HG03045 (cell line): ENCODE measurements at regions not wholly inside any gene's neighbourhood (a gene's known extent, or its start where the extent isn't known, plus 50 kb on each side); places are given as distances from the start of the nearest gene placed in this dataset.

Source experiments
- ATAC-seq: cut with Tn5 transposase; IDR thresholded peaks from one replicate; pipeline ENCODE4 v1.9.1; 2021; ENCODE audit warnings: mild to moderate bottlenecking, moderate library complexity; ENCODE audit not compliant: unreplicated experiment

DNA sequence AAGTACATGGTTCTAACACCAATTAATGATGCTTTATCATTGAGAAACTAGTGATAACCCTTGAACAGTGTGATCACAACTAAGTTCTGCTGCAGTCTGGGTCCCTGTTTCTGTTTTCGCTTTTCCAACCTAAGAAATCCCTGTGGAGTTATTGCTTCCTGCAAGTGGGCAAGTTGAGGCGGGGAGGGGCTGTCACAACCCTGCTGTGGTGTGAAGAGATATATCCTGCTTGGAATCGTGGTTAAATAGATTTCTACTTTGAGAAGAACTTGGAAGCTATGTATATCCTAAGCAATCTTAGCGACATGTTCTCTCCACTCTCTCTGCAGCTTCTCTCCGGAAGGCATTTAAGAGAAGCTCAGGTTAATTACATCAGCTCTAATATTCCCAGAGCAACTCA lies 1223.6 kb downstream of the EPHA7 start:
- ATAC-seq = no peak

DNA sequence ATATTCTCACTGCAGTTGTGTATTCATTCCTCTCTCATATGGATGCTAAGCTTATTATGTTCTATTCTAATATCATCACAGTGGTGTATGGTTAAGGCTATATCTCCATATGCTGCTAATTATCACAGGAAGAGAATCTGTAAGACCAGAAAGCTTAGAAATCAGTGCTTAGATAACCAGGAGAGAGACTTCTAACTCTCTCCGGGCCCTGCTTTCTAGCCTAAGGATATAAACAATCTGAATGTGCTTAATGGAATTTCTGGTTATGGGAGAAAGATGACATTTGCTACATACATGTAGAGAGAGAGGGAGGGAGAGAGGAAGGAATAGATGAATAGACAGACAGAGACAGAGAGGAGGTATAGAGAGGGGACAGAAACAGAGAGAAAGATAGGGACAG lies 1231.3 kb downstream of the EPHA7 start:
- no peak for ATAC-seq

DNA sequence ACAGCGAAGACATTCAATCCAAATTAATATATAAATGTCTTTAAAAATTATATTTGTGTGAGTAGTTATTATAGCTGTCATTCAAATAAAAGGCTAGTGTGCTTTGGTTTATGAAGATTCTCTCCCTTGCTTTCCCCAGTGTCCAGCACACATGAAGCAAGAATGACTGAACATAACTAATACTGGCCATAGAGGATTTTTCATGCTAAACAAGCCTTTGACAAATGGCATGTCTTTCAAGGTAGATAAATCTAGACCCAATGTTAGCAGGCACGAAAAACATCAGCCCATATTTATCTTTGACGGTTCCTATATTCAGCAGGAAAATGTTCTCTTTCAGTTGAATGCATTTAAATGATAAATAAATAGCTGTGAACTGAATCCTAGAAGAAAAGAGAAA lies 1234.4 kb downstream of the EPHA7 start:
- ATAC-seq = no peak

DNA sequence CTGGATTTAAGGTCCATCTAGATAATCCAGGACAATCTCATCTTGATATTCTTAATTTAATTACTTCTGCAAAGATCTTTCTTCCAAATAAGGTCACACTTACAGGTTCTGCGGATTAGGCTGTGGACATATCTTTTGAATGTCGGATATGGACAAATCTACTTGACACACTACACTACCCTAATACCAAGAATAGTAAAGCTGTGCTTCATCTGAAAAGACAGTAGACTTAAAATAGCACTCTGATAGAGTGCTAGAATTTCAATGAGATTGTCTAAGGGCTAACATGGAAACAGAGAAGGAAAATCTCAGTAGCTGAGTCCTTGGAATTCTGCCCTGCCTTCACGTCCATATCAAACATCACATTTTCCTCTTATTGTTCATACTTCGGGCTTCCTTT lies 1238.0 kb downstream of the EPHA7 start:
- ATAC-seq = no peak

DNA sequence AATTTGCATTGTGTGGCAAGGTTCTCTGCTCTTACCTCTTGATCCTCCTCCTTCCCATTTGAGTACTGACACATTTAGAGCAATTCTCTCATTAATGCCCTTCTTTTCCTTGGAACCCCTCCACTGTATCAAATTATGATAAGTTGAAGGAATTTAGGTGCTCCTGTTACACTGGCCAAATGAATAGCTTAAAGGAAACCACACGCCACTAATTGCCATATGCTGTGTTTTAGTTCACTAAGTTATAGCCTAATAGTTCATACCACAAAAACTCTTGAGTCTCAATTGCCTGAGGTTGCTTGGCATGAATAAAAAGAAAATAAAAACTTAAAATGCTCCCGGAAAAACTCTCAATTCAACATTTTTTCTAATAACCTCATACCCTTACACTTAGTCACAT lies 1239.3 kb downstream of the EPHA7 start:
- ATAC-seq = no peak

DNA sequence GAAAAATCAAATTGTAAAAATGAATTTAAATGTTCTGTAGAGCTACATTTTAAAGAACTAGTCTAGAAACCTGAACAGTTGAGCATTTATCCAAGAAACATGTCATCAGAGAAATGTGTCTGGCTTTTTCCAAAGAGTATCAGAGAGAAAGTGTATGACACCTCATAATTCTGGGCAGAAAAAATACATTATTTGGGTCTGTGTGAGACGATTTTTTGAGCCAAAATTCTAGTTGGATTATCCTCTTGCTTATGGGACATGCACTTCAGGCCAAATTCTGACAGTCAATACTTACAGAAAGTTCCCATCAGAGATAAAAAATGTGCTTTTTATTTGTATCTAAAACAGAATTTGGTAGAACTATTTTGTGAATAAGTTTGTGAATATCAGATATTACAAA lies 1242.7 kb downstream of the EPHA7 start:
- no peak for ATAC-seq

DNA sequence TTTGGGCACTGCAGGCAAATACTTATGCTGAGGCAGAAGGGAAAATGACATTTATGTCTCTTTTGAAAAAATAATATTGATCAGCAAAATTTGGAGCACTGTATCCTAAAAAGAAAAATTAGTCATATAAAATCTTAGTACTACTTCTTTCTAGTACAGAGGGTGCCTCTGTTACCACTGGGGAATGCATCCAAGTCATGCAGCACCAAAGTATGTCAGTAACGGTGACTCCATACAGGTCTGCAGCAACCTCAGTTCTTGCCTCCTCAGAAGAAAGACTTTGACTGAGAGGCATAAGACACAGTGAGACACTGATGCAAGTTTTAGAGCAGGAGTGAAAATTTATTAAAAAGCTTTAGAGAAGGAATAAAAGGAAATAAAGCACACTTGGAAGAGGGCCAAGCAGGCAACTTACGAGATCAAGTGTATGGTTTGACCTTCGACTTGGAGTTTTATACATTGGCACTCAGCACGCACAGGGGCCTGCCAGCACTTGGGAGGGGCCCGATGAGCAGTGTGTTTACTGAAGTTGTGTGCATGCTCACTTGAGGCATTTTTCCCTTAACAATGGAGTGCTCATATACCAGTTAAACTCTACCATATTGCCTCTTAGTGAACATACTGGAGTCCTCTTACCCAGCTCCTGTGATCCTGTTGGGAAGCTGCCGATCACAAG lies 1244.8 kb downstream of the EPHA7 start:
- no peak for ATAC-seq

DNA sequence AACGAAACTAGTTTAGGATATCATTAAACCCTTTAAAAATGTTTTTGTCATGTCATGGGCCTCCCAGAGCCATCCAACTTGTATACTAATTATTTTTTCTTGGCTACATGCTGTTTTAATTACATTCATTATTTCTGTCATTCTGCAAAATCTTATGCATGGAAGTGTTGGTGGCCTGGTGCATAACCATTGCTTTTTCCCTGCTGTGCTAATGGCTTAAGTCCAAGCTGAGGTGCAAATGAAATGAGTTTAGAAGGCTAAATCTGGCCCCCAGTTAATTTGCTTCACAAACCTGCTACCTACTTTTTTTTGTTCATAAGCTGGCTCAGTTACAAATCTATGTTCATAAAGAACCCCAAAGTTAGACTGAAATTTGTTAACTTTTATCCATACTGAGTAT lies 1249.9 kb downstream of the EPHA7 start:
- ATAC-seq = no peak

DNA sequence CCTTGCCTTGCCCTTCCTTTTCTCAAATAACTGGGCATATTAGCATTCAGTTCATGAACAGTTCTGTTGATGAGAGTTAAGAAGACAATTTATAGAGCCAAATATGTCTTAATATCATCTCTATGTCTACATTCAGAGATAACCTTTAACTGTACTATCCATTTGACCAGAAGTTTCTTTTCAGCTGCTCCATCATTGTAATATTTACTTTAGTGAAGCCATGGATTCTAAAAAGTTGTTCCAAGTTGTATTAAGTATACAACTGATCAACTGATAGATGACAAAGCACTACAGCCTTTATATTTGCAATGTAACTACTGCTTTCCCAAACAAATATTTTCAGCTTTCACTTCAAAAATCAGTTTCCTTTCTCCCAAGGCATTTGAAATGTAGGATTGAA lies 1252.7 kb downstream of the EPHA7 start:
- no peak for ATAC-seq

DNA sequence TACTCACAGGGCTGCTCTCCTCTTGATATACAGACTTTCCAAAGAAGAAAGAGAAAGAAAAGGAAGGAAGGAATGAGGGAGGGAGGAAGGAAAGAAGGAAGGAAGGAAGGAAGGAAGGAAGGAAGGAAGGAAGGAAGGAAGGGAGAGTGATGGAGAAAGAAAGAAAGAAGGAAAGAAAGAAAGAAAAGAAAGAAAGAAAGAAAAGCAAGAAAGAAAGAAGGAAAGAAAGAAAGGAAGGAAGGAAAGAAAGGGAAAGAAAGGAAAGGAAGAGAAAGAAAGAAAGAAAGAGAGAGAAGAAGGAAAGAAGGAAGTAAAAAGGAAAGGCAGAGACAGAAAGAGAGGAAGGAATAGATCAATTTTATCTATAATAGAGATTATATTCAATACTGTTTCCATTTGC lies 1257.4 kb downstream of the EPHA7 start:
- no peak for ATAC-seq

DNA sequence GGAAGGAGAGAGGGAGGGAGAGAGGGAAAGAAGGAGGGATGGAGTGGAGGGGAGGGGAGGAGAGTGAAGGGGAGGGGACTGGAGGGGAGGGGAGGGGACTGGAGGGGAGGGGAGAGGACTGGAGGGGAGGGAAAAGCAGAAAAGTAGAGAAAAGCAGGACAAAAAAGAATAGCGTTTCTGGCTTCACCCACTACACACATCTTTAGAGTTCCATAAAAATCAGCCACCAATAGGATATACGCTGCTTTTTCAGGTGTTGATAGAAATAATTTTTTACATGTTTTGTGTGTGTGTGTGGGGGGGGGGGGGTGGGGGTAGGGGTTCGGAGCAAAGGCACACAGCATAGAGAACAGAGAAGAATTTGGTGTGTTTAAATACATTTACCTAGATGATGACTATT lies 1259.1 kb downstream of the EPHA7 start:
- ATAC-seq = no peak

DNA sequence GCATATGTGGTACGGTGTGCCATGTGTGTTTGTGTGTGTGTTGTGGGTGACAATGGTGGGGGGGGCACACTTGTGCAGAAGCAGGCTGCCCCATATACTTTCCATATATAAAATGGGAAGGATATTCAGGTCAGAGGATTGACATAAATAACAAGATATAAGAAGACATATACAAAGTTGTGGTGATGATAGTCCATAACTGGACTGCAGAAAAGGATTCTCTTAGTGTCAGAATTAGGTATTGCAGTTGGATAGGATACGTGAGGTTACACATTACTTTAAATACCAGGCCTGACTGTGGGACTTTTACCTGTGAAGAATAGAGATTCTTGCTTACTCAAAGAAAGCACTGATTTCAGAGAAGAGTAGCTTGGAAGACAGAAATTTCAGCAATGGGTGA lies 1260.3 kb downstream of the EPHA7 start:
- no peak for ATAC-seq

DNA sequence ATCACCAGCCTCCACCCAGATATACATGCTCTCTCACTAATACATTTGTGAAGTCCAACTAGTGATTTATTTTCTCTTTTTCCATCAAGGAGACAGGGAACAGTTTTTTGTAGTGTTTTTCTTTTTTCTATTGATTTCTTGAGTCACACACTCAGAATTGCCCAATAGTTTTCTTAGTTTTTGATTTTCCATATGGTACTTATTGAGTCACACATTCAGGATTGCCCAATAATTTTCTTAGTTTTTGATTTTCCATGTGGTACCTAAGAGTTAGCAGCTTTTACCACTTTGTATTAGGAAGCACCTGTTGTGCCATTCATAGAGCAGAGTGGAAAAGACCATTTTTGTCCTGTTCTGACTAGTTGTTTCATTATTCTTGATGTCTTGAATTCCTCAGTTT lies 1268.8 kb downstream of the EPHA7 start:
- ATAC-seq = no peak

DNA sequence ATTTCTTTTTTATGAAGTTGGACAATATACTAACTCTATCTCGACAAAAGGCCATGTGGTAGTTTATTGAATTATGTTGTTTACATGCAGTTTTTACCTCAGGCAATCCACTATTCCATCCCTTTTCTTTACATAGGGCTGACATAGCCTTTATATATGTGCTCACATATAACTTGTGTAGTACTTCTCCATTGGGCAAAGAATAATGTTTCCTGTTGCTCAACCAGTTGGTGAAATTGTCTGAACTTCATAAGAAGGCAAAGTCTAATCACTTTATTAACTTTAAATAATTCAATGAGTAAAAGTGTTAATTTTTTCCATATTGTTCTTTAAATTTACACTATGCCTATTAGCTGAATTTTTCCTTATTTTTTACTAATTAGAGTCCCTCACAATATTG lies 1272.1 kb downstream of the EPHA7 start:
- no peak for ATAC-seq

DNA sequence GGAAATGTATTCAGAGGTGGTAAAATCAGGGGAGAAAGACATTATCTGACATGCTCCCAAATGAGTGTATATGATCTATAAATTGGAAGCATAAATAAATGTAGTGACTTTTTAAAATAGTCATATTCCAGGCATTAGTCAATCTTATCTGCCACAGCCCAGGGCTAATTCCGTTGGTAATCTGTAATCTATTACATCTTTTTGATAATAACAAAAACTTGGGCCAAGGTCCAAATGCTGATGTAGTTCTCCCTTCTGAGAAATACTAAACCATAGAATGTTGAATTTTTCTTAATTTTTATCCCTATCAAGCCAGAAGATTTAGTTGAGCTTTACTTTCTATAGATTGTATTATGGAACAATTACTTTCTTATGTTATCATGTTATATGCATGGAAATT lies 1279.8 kb downstream of the EPHA7 start:
- no peak for ATAC-seq

DNA sequence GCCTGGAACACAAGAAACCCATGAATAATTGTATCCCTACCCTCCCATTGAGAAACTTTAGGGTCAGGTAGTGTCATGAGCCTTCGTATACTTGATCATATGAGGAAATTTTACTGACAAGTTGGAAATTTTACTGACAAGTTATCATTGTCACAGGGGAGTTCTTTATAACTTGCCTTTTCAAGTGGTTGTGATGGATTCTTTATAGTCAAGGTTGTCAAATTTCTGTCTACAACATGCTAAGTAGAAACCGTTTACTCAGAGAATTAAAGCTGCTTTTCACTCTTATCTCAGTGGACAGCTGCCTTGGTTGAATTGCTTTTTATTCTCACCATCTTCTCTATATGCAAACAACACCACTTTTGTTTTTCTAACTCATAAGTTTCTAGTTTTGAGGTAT lies 1286.4 kb downstream of the EPHA7 start:
- no peak for ATAC-seq

DNA sequence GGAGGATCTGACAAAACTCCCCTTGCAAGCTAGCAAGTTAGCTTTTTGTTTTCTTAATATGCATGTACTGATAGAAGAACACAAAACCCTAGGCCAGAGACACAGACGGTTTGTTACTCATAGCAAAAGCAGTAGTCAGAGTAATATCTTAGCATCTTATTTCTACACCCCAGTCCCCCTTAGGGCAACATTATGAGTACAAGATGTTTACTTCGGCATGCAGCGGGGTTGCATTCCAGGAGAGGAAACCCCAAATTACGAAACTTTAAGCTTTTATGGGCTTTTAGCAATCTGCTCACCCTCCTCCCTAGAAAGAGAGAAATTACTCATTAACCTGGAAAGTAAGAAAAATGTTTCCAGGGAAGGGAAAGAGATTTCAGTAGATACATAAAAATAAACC lies 1286.9 kb downstream of the EPHA7 start:
- no peak for ATAC-seq

DNA sequence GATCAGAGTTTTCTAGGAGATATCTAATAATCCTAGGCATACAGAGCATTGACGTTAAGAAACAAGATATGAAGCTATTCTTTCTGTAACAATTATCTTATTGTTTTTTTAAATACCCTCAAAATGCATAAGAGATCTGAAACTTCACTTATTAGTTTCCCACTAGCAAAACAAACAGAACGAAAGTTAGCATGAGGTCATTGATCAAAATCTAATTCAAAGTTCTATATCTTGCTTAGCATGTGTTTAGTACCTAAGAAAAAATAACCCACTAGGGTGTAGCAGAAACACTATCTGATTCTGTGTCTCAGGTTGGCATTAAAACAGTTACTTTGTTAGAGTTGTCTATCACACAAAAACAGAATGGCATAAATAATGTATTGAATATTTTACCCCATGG lies 1288.4 kb downstream of the EPHA7 start:
- no peak for ATAC-seq

DNA sequence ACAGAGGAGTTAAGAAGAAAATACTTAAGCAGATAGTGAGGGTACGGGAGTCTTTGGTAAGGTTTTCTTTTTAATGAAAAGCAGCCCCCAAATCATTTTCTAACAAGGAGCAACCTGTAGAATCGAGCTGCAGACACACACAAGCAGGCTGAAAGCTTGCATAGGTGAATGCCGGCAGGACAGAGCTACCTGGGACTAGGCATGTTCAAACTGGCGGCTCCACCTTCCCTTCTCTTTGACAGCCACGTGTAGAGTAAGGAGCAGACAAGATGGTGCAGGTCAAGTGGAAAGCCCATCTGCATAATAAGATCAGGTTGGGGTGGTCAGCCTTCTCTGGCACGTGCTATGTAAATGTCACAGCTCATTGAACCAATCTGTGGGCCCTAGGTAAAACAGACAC lies 1292.4 kb downstream of the EPHA7 start:
- ATAC-seq = no peak

DNA sequence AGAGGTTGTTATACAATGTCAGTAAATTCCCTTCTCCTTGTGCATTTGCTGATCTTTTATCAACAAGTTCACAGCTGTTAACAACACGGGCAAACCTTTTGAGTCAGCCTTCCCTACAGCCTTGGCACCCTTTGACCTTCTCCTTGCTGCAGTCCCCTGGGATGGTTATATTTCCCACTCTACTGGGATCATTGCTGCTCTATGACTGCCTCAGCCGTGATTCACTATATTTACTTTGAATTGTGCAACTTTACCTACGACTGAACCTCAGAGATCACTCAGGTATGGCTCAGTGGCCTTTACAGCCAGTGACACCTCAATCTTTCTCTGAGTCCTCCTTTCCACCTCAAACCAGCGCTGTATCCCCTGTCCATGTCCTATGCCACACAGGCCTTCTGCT lies 1293.3 kb downstream of the EPHA7 start:
- no peak for ATAC-seq

DNA sequence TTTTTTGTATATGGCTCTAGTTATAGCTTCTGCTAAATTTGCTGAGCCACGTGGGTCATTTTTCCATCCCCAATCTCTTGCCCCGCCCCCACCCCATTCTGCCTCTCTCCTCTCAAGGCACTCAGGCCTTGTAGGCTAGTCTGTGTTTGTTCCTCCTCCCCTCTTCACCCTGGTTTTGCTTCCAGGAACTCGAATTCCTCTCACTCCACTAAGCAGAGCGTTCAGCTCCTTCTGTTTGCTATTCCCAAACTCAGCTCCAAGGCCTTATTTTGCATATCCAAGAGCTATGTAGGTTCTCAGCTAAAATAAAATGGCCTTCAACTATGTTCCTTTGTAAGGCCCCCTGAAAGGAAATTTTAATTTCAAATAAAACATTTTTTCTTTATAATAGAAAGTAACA lies 1293.7 kb downstream of the EPHA7 start:
- no peak for ATAC-seq

DNA sequence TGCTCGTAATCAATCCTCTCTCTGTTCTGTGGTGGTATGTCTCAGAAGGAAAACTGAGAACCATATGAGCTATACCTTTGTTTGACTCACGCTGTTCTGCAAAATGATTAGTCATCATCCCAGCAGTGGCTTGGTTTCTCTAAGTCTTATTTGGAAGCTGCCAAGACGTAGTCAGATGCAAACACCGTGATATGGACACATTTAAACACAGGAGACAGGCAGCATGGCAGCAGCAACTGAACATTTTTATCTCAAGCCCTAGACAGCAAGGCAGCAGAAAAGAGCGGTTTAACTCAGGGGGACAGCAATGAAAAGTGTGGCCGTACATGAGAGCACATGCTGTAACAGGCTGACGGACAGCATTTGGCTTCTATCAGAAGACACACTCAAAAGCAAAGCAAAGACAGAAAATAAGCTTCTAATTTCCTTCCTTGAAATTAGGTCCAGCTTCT lies 1295.1 kb downstream of the EPHA7 start:
- no peak for ATAC-seq

DNA sequence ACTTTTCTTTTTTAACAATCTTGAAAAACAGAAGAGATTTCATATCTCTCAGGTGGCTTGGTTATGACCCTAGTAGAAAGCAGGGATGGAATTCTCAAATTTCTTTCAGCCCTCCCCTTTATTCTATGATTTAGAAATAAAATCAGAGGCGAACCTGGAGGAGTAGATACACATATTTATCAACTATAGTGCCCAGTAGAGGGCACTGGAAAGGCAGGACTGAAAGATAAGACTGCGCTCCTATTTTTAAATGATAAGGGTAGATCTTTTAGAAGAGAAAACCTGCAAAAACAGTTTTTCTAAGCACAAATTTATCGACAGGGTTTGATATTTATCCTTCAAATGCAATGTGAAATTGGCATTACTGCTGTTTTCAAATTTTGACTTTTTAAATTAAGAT lies 1296.6 kb downstream of the EPHA7 start:
- no peak for ATAC-seq

DNA sequence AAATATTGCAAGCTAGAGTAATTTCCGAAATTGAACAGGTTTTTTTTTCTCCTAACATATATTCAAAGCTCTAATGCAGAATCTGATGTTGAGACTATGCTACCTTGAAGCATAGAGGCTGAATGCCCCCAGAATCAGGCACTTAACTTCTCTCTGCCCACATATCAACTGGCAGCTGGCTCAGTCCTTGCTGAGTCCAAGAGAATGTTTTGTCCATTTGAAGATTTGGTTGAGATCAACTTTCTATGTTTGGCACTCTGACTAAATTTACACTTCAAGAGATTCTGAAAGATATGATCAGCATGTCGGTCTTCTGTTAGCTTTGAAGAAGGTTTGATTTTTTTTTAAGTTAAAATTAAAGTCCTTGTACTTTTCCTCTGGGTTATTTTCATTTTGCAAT lies 1298.1 kb downstream of the EPHA7 start:
- no peak for ATAC-seq
